ENCODE measurements at regions not wholly inside any gene's neighbourhood (a gene's known extent, or its start where the extent isn't known, plus 50 kb on each side); places are given as distances from the start of the nearest gene placed in this dataset.

DNA sequence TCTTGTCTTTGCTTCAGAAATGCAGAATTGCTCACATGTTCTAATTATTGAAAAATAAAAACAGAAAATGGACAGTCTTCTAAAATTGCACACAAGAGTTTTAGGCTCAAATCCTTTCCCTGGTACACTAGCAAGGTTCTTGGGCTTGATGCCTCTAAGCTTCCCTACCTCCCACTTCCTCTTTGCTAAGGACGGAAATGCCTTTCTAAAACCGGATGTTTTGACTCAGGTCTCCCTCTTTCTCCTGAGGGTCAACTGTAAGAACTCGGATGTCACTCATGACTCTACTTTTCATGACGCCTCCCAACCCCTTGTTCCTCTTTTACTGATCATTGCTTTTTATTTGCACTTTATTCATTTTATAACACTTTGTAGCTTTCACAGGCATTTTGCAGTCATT lies 613.5 kb downstream of the C6orf118 start:
- no peak overlapping the region for H3K4me2 ChIP-seq (ENCODE audit: low read depth, low read length, poor library complexity, severe bottlenecking)
- H3K9ac ChIP-seq (ENCODE audit: low read length), result no peak overlapping the region
- H3K36me3 ChIP-seq (ENCODE audit: low read length), result no peaks in the 10 kb centered on the region
- no peak overlapping the region for H3K27ac ChIP-seq (ENCODE audit: low read depth, low read length)
- H3F3A ChIP-seq (ENCODE audit: insufficient read depth), result no peaks in the 10 kb centered on the region
- no peaks in the 10 kb centered on the region for H3K9me2 ChIP-seq (replicated peaks; ENCODE audit: insufficient read depth, low read length)
- H2AFZ ChIP-seq (ENCODE audit: low read depth, low read length, severe bottlenecking), result no peak overlapping the region
- H3K79me2 ChIP-seq (ENCODE audit: insufficient read depth, low read length), result no peaks in the 10 kb centered on the region
- H4K20me1 ChIP-seq (ENCODE audit: low read depth, low read length), result no peaks in the 10 kb centered on the region
- TF ChIP-seq, protein P1, sequence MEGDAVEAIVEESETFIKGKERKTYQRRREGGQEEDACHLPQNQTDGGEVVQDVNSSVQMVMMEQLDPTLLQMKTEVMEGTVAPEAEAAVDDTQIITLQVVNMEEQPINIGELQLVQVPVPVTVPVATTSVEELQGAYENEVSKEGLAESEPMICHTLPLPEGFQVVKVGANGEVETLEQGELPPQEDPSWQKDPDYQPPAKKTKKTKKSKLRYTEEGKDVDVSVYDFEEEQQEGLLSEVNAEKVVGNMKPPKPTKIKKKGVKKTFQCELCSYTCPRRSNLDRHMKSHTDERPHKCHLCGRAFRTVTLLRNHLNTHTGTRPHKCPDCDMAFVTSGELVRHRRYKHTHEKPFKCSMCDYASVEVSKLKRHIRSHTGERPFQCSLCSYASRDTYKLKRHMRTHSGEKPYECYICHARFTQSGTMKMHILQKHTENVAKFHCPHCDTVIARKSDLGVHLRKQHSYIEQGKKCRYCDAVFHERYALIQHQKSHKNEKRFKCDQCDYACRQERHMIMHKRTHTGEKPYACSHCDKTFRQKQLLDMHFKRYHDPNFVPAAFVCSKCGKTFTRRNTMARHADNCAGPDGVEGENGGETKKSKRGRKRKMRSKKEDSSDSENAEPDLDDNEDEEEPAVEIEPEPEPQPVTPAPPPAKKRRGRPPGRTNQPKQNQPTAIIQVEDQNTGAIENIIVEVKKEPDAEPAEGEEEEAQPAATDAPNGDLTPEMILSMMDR (IDR thresholded peaks at IDR 0.05; ENCODE audit: insufficient read depth, low read length, poor library complexity, severe bottlenecking), result no peak
- TF ChIP-seq EZH2phosphoT487 (conservative IDR thresholded peaks at IDR 0.05; ENCODE audit: low read length), result no peak
- H3K4me3 ChIP-seq (ENCODE audit: insufficient read depth, low read length, poor library complexity, severe bottlenecking), result no peak overlapping the region
- H3K9me3 ChIP-seq (ENCODE audit: insufficient read depth, low read length), result no peaks in the 10 kb centered on the region
- no peaks in the 10 kb centered on the region for H3K27me3 ChIP-seq (ENCODE audit: low read length)

DNA sequence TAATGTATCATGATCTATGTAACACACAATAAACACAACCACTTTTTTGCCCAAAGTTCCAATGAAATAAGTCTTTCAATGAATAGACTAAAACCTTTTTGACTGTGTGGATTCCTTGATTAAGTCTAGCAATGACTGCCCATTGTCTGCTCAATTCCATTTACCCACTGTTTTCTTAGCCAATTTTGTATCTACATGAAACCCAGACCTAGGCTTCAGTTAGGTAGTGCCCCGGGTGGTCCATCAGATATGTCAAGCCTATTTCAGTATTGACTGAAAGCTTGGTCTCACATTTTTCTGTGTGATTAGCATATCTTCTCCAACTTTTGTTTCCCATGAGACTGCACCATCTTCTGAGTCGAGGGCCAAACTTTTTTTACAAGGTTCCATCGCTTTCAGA lies 615.0 kb downstream of the C6orf118 start:
- TF ChIP-seq, protein P1 (IDR thresholded peaks at IDR 0.05; ENCODE audit: insufficient read depth, low read length, poor library complexity, severe bottlenecking), result no peak
- TF ChIP-seq EZH2phosphoT487 (conservative IDR thresholded peaks at IDR 0.05; ENCODE audit: low read length), result no peak
- Histone ChIP-seq H3K36me3 (ENCODE audit: low read length) (no peaks in the 10 kb centered on the region), H3K4me3 (ENCODE audit: insufficient read depth, low read length, poor library complexity, severe bottlenecking) (no peak overlapping the region), H3K9me2 (replicated peaks; ENCODE audit: insufficient read depth, low read length) (no peaks in the 10 kb centered on the region), H3K27ac (ENCODE audit: low read depth, low read length) (no peak overlapping the region), H3K27me3 (ENCODE audit: low read length) (no peaks in the 10 kb centered on the region), H2AFZ (ENCODE audit: low read depth, low read length, severe bottlenecking) (no peak overlapping the region), H3F3A (ENCODE audit: insufficient read depth) (no peaks in the 10 kb centered on the region), H4K20me1 (ENCODE audit: low read depth, low read length) (no peaks in the 10 kb centered on the region), H3K9ac (ENCODE audit: low read length) (no peak overlapping the region), H3K9me3 (ENCODE audit: insufficient read depth, low read length) (no peaks in the 10 kb centered on the region), H3K79me2 (ENCODE audit: insufficient read depth, low read length) (no peaks in the 10 kb centered on the region), H3K4me2 (ENCODE audit: low read depth, low read length, poor library complexity, severe bottlenecking) (no peak overlapping the region)

DNA sequence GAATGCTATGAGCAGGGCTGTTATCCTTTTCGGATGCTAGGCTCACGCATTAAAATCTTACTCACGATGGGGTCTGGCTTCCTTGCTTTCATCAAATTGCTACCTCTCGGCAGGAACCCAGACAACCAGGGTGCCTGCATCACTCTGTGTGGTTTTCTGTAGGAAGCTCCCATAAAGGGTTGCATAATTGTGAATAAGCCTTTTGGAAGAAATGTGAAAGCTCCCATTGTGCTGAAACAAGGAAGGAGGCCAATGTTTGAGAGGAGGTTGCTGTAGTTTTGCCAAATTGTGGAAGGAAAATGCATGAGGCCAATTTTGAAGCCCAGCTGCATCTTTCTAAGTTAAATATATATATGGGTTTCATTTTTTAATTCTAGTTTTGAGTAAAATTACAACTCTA lies 615.5 kb downstream of the C6orf118 start:
- no peaks in the 10 kb centered on the region for H3K27me3 ChIP-seq (ENCODE audit: low read length)
- H3K9ac ChIP-seq (ENCODE audit: low read length), result no peak overlapping the region
- H3K4me2 ChIP-seq (ENCODE audit: low read depth, low read length, poor library complexity, severe bottlenecking), result no peak overlapping the region
- H3K36me3 ChIP-seq (ENCODE audit: low read length), result no peaks in the 10 kb centered on the region
- H2AFZ ChIP-seq (ENCODE audit: low read depth, low read length, severe bottlenecking), result no peak overlapping the region
- H3K4me3 ChIP-seq (ENCODE audit: insufficient read depth, low read length, poor library complexity, severe bottlenecking), result no peak overlapping the region
- H3K9me3 ChIP-seq (ENCODE audit: insufficient read depth, low read length), result no peaks in the 10 kb centered on the region
- H3F3A ChIP-seq (ENCODE audit: insufficient read depth), result no peaks in the 10 kb centered on the region
- H4K20me1 ChIP-seq (ENCODE audit: low read depth, low read length), result no peaks in the 10 kb centered on the region
- H3K27ac ChIP-seq (ENCODE audit: low read depth, low read length), result no peak overlapping the region
- H3K9me2 ChIP-seq (replicated peaks; ENCODE audit: insufficient read depth, low read length), result no peaks in the 10 kb centered on the region
- no peak for TF ChIP-seq EZH2phosphoT487 (conservative IDR thresholded peaks at IDR 0.05; ENCODE audit: low read length)
- TF ChIP-seq, protein P1 (IDR thresholded peaks at IDR 0.05; ENCODE audit: insufficient read depth, low read length, poor library complexity, severe bottlenecking), result no peak
- no peaks in the 10 kb centered on the region for H3K79me2 ChIP-seq (ENCODE audit: insufficient read depth, low read length)
